GM23338 (cell line): ENCODE measurements at regions not wholly inside any gene's neighbourhood (a gene's known extent, or its start where the extent isn't known, plus 50 kb on each side); places are given as distances from the start of the nearest gene placed in this dataset.

ENCODE experiments used
- ATAC-seq: fragments of 200-7000 bp; cut with Tn5 transposase; 3 replicates; pipeline ENCODE4 v1.9.1; 2020
- DNase-seq: peaks from one replicate; pipeline ENCODE4 v3.0.0-alpha.2; 2015; ENCODE audit warnings: low spot score
- H2AFZ ChIP-seq: fragments of 200-600 bp; sonication (generic); 2 replicates; pipeline ENCODE4 v1.8.0; 2016; ENCODE audit warnings: antibody characterized with exemption, mild to moderate bottlenecking, moderate library complexity
- H3F3A ChIP-seq: fragments of 200-600 bp; sonication (generic); replicated peaks from 2 replicates; pipeline ENCODE4 v1.8.0; 2017; ENCODE audit warnings: antibody characterized with exemption, mixed run types, low read depth
- H3K27ac ChIP-seq: fragments of 200-600 bp; sonication (generic); 2 replicates; pipeline ENCODE4 v1.6.1; 2016; ENCODE audit warnings: low read depth
- H3K27me3 ChIP-seq: fragments of 200-600 bp; sonication (generic); 2 replicates; pipeline ENCODE4 v1.8.0; 2016; ENCODE audit warnings: mild to moderate bottlenecking, mixed run types, moderate library complexity; ENCODE audit not compliant: insufficient read depth
- H3K36me3 ChIP-seq: fragments of 200-600 bp; sonication (generic); 2 replicates; pipeline ENCODE4 v1.8.0; 2016; ENCODE audit warnings: mild to moderate bottlenecking; ENCODE audit not compliant: insufficient read depth
- H3K4me1 ChIP-seq: fragments of 200-600 bp; sonication (generic); 2 replicates; pipeline ENCODE4 v1.8.0; 2016; ENCODE audit warnings: mild to moderate bottlenecking, moderate library complexity; ENCODE audit not compliant: insufficient read depth
- H3K4me2 ChIP-seq: fragments of 200-600 bp; sonication (generic); 2 replicates; pipeline ENCODE4 v1.7.1; 2017; ENCODE audit warnings: mixed run types
- H3K4me3 ChIP-seq: fragments of 200-600 bp; sonication (generic); 2 replicates; pipeline ENCODE4 v1.6.1; 2016; ENCODE audit warnings: mixed run types
- H3K79me2 ChIP-seq: fragments of 200-600 bp; sonication (generic); replicated peaks from 2 replicates; pipeline ENCODE4 v1.8.0; 2017; ENCODE audit warnings: mild to moderate bottlenecking; ENCODE audit not compliant: insufficient read depth
- H3K9me2 ChIP-seq: fragments of 200-600 bp; sonication (generic); 2 replicates; pipeline ENCODE4 v1.8.0; 2017; ENCODE audit not compliant: insufficient read depth
- H4K20me1 ChIP-seq: fragments of 200-600 bp; sonication (generic); replicated peaks from 2 replicates; pipeline ENCODE4 v1.8.0; 2017; ENCODE audit warnings: mild to moderate bottlenecking; ENCODE audit not compliant: insufficient read depth
- H3K27ac Mint-ChIP-seq: 2 replicates; pipeline ENCODE4 v1.8.0; 2020; ENCODE audit warnings: inconsistent platforms, mild to moderate bottlenecking, moderate library complexity, mixed read lengths
- H3K27me3 Mint-ChIP-seq: 3 replicates; pipeline ENCODE4 v1.8.0; 2022; ENCODE audit warnings: low read depth, mild to moderate bottlenecking, moderate library complexity, mixed read lengths, inconsistent platforms; ENCODE audit not compliant: insufficient read depth, poor library complexity
- H3K36me3 Mint-ChIP-seq: 3 replicates; pipeline ENCODE4 v1.8.0; 2021; ENCODE audit warnings: low read depth, mild to moderate bottlenecking, inconsistent platforms, moderate library complexity, mixed read lengths
- H3K4me1 Mint-ChIP-seq: 3 replicates; pipeline ENCODE4 v1.8.0; 2020; ENCODE audit warnings: mild to moderate bottlenecking, inconsistent platforms, mixed read lengths
- H3K4me3 Mint-ChIP-seq: 3 replicates; pipeline ENCODE4 v1.8.0; 2021; ENCODE audit warnings: moderate library complexity, mild to moderate bottlenecking, inconsistent platforms, mixed read lengths
- H3K9me3 Mint-ChIP-seq: 3 replicates; pipeline ENCODE4 v1.8.0; 2020; ENCODE audit warnings: moderate library complexity, mild to moderate bottlenecking, inconsistent platforms, mixed read lengths
- CREB1 ChIP-seq: fragments of 250-450 bp; sonication (Bioruptor Pico); IDR thresholded peaks from 2 replicates; pipeline ENCODE4 v1.5.0; 2020; ENCODE audit warnings: low read depth, mild to moderate bottlenecking, moderate library complexity
- CTCF ChIP-seq, 2 experiments: fragments of 200-600 bp in 1 of 2; sonication (generic) in 1 of 2; conservative IDR thresholded peaks; 2 replicates each; pipeline versions ENCODE4 v1.5.1 to v1.6.1; 2016 to 2017; ENCODE audit warnings: antibody characterized with exemption in 2 of 2, low read depth in 2 of 2, mild to moderate bottlenecking in 2 of 2, moderate library complexity in 1 of 2
- EZH2 ChIP-seq: fragments of 200-600 bp; sonication (generic); IDR thresholded peaks from one replicate; pipeline ENCODE4 v1.8.0; 2017; ENCODE audit warnings: antibody characterized with exemption, mild to moderate bottlenecking, low read depth; ENCODE audit not compliant: unreplicated experiment
- EZH2phosphoT487 ChIP-seq: fragments of 200-600 bp; sonication (generic); IDR thresholded peaks from one replicate; pipeline ENCODE4 v1.8.1; 2018; ENCODE audit warnings: antibody characterized with exemption; ENCODE audit not compliant: unreplicated experiment
- JUNB ChIP-seq: IDR thresholded peaks from one replicate; pipeline ENCODE4 v1.6.1; 2016; ENCODE audit warnings: antibody characterized with exemption; ENCODE audit not compliant: unreplicated experiment
- NANOG ChIP-seq: IDR thresholded peaks from 2 replicates; pipeline ENCODE4 v1.6.1; 2016; ENCODE audit warnings: antibody characterized with exemption, borderline replicate concordance
- STAT1 ChIP-seq: IDR thresholded peaks from one replicate; pipeline ENCODE4 v1.6.1; 2016; ENCODE audit warnings: antibody characterized with exemption; ENCODE audit not compliant: unreplicated experiment
- ZNF331 ChIP-seq: fragments of 250-450 bp; sonication (Bioruptor Pico); IDR thresholded peaks from 2 replicates; pipeline ENCODE4 v1.5.0; 2020; ENCODE audit warnings: low read depth, mild to moderate bottlenecking, moderate library complexity
- ZNF462 ChIP-seq: fragments of 250-450 bp; sonication (Bioruptor Pico); IDR thresholded peaks from 2 replicates; pipeline ENCODE4 v1.5.0; 2020; ENCODE audit warnings: mild to moderate bottlenecking, moderate library complexity

GRCh38 chr16:72302332-72302731 is 130.4 kb upstream of the PMFBP1 start (continued):
- TF ChIP-seq ZNF462 (no peak), CTCF (conservative IDR thresholded peaks at IDR 0.05; ENCODE audit: low read depth in 2 of 2) (no peak), EZH2 (no peak), STAT1 (no peak)

- ATAC-seq = no peak
Observed at GRCh38 chr16:72301523-72302236, 129.7 kb upstream of the PMFBP1 start.

More at GRCh38 chr16:72301523-72302236, 129.7 kb upstream of the PMFBP1 start:
- Histone ChIP-seq H3K9me2 (no peaks in the 10 kb centered on the region), H3F3A (no peaks in the 10 kb centered on the region), H3K36me3 (no peaks in the 10 kb centered on the region), H3K27me3 (no peaks in the 10 kb centered on the region), H4K20me1 (no peaks in the 10 kb centered on the region), H3K79me2 (no peaks in the 10 kb centered on the region), H3K4me3 (no peak overlapping the region), H2AFZ (no peak overlapping the region), H3K4me1 (no peaks in the 10 kb centered on the region), H3K27ac (no peak overlapping the region), H3K4me2 (no peak overlapping the region)
- Mint-ChIP-seq H3K9me3 (peaks cover 6% of the 10 kb centered on the region; the same call in 2 of the 3 replicates), H3K27me3 (no peaks in the 10 kb centered on the region), H3K4me3 (no peak overlapping the region), H3K36me3 (peaks cover 3% of the 10 kb centered on the region; the same call in 2 of the 3 replicates), H3K4me1 (no peaks in the 10 kb centered on the region; the same call in 2 of the 3 replicates), H3K27ac (no peak overlapping the region)
- no peak for TF ChIP-seq NANOG
- no peak for TF ChIP-seq EZH2
- TF ChIP-seq JUNB = no peak
- no peak for TF ChIP-seq CREB1 (CRISPR knock-in tag)
- no peak for TF ChIP-seq EZH2phosphoT487
- TF ChIP-seq ZNF331 (CRISPR knock-in tag) = no peak
- no peak for DNase-seq
